GM19324 (cell line): ENCODE measurements at regions not wholly inside any gene's neighbourhood (a gene's known extent, or its start where the extent isn't known, plus 50 kb on each side); places are given as distances from the start of the nearest gene placed in this dataset.
A peak's percentile ranks its signal among the peaks of the same experiment; 100 is the strongest.

Experiments used
- ATAC-seq: cut with Tn5 transposase; IDR thresholded peaks from one replicate; pipeline ENCODE4 v1.9.1; 2021; ENCODE audit warnings: mild to moderate bottlenecking, moderate library complexity; ENCODE audit not compliant: unreplicated experiment, low FRiP score

DNA sequence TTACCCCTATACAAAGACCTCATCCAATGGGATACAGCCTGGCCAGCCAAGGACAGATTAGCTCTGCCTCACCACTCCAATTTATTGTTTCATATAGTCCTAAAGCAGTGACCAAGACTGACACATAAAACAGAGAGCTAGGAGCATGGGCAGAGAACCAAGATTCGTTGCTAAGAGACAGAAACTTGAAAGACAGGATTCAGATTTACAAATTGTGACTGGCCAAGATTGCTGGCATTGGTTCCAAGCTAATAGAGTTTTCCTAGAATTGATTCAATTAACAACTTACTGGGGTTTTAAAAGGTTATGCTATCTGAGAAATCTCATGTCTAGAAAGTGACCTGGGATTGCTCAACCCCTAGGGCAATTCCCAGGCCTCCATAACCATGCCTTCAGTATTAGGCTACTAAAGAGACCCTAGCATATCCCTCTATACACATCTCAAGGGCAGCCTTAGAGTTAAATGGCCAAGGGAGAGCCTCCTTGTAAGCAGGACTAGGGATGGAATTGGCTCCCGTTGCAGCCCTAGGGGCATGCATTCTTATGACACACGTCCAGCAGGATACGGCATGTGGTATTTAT lies 75.6 kb downstream of the ICOS start:
- no peak for ATAC-seq

DNA sequence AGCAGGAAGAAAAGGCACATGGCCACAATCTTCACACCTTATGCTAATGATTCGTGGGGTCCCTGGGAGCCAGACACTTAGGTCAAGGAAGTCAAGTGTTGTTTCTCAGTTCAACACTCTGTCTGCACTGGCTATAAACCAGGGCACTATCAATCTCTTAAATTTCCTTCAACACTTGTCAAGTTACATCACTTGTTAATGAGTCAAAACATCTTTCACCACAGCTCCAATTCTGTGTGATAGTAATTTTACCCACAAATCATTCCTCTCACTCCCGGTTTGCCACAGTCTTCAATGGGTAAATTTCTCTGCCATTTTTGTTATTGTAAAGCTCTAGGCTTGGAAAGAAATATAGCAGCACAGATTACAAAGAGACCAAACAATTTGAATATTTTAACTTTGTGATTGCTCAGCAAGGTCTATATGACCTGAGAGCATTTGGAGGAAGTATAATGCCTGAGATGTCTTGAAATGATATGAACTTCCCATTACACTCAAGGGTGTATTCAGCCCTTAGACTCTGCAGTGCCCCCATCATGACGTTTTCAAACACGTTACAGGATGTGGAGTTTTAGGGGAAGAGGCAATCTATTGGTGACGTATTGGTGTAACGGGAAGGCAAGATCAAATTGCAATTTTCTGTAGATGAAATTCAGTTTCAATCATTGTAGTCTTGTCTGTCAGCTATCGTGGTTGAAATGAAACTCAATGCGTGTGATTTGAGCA lies 78.7 kb downstream of the ICOS start:
- ATAC-seq, result no peak

DNA sequence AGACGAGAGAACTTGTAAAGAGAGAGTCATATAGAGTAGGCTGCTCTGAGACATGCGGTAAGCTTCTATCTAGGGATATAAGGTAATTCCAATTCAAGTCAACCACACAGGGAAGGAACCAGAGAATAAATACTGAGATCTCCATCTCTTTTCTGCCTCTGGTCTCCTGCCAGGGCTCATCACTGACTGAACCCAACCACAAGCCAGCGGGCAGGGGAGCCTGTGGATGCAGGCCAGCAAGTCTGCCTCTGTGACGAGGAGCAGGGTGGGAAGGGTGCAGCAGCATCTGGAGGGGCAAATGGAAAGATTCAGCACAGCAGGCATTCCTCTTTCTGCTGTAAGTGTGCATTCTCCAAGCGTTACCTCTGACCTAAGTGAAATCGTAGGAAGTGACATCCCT lies 82.2 kb downstream of the ICOS start:
- no peak for ATAC-seq

DNA sequence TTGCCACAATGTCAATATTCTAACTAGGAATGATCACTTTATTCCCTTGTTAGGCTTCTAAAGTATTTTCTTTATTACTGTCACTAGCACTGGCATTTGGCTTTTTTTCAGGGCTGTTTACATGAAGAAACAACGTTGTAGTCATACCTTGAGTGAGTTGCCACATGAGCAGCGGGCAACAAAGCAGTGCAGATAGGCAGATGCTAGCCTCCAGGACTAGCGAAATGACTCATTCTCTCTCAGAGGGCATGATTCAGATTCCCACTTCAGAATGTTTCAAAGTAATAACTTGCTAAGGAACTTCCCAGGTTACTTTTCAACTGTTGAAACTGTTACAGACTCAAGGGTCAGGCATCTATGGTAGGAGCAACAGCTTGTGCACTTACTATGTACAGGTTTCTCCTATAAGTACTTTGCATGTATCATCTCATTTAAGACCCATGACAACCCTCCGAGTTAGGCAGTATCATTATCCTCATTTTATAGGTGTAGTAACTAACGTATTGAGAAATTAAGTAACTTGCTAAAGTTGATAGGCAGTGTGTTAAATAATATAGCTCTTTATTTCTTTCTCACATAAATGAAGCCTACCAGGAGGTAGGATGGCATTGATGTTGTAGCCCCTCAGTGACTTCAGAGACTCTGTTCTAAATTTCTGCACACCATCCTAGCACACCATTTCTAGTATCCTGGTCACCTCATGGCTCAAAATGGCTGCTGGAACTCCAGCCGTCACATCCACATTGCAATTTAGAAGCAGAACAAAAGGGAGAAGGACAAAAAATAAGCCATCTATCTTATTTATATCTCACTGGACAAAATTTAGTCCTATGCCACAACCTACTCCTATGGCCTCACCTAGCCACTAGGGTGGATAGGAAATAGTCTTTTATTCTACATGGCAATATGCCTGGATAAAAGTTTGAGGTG lies 83.3 kb downstream of the ICOS start:
- ATAC-seq, result peak; percentile 63

DNA sequence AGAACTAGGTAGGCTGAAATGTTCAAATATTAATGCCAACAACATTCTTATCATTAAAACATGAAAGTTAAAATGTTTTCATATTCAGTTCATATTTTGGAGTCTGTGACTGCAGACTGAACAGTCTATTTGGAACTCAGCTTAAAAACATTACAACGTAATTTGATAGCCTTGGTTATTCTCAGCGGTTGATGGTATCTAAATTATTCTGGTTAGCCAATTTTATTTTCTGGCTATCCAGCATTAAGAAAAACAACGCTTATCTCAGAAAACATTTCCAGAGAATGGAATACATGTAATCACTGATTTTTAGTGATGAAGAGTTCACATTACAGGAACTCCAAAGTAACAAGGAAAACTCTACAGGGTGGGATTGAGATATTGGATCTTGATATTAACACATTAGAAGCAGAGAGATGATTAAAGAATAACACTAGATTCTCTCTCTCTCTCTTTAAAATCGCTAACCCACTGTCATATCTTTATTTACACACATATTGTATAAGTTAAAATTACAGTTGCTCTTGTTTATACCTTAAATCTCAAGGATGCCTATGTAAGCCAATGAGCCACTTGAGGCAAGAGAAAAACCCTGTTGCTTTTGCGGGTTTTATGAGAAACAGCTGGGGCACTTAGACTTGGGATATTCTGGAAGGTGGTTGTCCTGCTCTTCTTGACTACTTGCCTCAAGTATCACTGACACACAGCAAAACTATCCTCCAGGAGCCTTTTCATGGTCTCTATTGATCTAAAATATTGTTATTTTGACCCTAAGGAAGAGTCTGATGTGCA lies 84.9 kb downstream of the ICOS start:
- ATAC-seq, result no peak

DNA sequence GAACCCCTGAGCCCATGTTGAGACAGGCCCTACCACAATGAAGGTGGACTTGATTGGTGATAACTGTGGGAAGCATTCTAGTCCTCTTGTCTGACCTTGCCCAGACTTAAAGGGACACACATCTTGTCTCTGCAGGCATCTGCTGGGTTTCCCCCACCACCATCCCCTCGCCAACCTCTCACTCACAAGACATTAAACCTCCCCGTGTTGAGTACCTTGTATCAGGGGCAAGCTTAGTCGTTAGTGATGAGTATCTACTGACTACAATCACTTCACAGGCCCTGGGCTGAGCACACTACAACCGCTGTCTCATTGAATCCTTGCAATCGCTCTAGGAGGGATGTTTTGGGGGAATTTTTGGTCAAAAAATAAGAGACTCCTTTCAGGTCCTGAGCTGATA lies 86.0 kb downstream of the ICOS start:
- no peak for ATAC-seq

DNA sequence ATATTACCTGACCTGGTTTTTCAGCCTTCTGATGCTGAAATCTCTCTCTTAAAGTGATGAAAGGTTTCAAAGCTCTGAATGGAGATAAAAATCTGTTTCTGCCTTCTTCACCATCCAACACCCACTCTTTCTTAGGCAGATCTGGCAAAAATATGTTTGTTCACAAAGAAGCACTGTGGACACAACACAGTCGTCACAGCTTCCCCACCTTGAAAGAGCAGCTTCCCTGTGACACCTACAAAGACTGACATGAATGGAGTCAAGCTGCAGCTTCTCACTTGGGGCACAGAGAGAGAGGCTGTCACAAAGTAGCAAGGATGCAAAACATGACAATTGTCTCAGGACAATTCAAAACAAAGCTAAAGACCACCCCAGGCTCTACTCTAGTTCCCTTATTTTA lies 86.5 kb downstream of the ICOS start:
- no peak for ATAC-seq

DNA sequence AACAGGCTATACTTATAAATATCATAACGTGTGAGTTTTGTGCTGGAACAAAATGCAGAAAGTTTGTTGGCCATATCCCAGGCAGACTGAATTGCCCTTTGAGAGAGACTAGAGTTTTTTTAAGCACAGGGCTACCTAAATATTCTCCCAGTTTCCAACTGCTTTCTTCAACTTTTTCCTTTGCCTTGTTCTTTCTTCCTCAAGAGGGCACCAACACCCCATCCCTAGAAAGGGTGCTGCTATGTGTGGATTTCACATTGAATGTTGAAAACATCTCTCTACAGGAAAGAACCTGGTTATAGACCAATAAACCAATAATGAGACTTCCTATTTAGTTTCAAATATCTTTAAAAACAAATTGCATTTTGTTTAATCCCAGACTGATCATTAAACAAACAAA lies 87.9 kb downstream of the ICOS start:
- no peak for ATAC-seq

DNA sequence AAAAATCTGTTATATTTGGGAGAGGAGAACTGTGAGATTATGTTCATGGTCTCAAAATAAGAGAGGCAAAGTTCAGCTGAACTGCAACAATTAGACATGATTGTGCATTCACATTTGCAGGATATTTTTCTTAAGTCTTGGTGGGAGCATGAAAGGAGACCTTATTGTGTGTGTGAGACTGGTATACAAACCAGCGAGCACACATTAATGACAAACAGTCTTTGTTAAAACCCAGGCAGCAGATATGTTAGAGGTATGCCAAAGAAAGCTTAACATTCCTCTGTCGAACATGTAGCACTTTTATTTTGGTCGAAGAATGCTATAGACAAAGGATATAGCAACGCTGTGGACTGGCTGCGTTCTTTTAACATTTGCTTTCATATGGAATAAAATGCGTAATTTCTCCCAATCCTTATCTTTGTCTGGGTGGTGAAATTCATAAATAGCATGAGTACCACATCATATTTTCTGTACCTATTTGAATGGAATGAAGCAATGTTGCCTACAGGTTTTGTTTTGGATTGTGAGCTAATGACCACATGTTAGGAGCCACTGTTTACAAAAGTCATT lies 88.4 kb downstream of the ICOS start:
- ATAC-seq, result no peak

DNA sequence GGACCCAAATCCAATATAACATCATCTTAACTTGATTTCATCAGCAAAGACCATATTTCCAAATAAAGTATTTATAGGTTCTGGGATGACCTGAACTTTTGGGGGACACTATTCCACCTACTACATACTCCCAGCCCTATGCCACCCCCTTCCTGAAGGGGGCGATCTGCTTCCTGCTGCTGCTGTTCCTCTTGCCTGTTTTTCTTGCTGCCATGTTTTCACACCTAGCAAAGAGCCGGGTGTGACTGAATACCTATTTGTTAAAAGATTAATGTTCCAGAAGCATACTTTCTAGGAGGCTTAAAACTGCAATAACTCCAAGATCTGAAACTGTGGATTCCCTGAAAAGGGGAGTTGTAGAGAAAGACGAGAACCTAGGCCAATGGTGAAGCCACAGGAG lies 89.7 kb downstream of the ICOS start:
- no peak for ATAC-seq

DNA sequence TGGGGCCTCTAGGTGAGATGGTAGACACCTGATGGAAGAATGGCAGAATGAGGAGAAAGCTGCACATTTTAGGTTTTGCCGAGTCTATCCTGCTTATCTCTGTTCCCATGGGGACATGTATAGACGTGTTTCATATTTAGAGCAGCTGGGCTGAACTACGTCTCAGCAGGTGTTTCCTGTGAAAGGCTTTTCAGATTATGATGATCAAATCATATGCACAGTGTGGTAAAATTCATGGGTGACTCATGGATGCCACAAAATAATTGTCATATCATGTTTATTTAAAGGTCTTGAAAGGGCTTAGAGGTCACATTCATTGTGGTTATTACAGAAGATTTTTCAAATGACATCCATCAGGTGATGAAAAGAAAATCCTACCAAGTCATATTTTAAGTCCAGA lies 90.5 kb downstream of the ICOS start:
- peak; percentile 90 for ATAC-seq

DNA sequence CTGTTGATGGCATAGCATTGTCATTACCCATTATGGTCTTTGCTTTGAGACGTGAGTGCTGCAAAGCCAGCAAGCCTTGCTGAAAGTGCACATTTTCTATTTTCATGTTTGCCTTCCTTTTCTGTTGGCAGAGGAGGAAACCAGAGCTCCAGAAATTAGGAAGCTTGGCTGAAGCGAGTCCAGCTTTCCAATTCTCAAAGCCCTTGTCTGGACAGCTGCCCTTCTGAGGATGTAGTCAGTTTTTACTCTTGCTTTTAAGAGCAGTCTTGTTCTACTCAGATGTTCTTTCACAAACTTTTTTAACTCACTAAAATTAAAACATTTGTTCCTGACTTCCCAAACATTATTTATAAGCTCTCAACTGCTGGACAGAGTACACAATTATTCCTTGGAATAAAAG lies 93.8 kb downstream of the ICOS start:
- no peak for ATAC-seq

DNA sequence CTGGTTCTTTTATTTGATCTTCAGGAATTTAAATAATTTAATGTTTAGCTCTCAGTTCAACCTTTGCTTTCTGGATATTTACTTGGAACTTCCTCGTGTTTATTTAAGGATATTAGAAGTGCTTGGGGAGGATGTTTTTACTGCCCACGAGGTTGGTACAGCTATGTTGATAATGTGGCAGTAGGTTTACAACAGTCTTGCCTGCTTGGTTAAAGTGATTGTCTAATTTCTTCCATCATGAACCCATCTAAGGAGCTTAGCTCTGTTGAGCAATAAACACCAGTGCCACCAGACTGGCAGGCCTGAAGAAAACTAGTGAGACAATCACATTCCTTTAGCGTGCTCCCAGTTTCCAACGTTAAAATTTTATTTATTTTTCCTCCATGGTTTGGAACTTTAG lies 94.5 kb downstream of the ICOS start:
- ATAC-seq, result no peak

DNA sequence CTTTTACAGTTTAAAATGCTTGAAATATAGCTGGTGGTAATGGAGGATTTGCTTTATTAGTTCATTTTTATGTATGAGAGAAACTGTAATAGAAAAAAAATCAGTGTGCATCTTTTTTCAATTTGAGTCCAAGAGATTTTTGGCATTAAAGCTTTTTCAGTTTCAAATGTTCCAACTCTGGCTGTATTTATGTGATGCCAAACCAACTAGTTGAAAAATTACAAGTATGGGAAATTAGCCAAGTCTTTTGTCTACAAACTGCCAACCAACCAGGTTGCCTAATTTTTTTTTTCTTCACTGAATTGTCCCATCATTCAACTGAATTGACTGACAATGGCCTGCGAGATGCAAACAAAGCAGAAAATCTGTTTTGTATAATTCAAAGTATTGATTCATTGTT lies 95.7 kb downstream of the ICOS start:
- ATAC-seq, result no peak

DNA sequence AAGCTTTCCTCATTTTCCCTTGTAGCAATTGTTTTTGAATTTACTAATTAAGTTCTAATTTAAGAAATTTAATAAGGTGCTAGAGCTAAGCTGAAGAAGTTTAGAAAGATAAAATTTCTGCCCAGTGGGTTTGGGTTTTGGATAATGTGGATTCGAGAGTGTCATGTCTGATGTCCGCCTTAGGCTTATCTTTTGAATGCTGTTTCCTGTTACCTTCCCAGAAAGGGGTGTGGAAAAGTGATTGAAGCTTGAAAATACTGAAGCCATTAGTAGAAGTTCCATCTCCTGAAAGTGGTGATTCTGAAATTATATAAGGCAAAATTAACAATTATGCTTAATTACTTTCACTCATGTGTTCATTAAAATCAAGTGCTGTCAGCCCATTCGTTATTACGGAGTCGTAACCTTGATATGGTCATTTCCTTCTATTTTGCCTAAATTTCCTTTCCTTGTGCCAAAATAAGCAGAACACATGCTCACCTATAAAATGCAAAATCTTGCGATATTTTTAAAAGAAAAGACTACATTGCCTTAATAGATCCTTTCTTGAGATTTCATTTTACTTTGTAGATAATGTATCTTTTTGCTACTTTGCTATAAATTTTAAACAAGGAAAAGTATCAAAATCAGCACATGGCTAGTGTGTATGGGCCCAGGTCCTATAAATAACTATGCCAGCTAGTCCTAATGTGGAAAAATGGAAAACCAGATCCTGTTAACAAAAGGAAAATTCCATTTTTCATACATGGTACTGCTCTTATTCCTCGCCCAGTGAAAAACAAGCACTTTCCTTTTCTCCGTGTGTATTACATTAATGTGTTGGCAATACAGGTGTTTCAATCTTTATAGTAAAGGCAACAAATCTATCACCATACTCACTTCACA lies 97.3 kb downstream of the ICOS start:
- no peak for ATAC-seq

DNA sequence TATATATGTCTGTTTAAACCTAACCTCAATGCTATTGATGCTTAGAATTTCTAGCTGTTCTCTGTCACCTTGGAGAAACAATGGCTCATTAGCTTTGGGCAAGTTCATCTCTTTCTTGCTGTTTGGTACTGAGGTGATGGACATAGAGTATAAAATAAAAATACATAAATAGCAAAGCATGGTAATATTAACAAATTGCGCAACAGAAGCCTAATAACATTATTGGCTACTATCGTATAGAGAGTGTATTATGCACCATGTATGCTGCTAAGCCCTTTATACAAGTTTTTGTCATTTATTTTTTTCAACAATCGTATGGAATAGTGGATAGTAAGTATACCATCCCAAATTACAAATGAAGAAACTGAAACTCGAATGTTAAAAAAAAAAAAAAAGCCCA lies 100.1 kb downstream of the ICOS start:
- no peak for ATAC-seq

DNA sequence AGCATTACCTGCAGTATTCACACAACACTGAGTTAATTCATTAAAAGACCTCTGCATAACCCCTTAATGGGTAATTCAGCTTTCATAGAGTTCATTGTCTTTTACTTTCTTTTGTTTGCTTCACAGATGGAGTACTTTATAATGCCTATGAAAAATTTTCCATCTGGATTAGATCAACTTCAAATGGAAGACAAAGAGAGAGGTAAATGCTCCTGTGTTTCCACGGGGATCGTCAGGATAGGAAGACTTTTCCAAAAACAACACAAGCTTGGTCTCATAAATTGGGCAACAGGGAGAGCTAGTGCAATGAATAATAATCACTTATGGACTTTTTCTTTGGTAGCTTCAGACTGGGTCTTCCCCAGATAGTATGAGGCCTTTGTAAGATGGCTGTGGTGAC lies 100.7 kb downstream of the ICOS start:
- ATAC-seq, result no peak

DNA sequence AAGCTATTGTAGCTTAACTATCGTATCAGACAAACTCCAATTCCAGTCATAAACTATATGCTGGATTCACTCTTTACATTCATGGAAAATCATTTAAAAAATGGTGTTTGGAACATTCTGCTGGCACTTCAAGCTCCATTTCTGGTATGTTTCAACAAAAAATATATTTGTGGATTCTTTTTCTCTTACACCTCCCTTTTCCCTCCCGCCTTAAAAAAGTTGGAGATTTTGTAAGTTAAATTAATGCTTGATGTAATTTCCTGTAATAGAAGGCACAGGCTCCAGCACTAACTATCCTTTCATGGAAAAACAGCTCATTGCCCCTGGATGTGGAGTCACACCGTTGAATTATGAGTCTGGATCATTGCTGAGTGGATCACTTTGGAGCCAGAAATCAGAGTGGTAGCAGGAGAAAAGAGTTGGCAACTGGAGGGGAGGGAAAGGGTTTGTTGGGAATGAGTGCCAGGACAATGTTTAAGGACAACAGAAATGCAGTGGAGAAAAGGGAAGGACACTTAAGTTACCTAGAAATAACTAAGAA lies 102.8 kb downstream of the ICOS start:
- no peak for ATAC-seq

DNA sequence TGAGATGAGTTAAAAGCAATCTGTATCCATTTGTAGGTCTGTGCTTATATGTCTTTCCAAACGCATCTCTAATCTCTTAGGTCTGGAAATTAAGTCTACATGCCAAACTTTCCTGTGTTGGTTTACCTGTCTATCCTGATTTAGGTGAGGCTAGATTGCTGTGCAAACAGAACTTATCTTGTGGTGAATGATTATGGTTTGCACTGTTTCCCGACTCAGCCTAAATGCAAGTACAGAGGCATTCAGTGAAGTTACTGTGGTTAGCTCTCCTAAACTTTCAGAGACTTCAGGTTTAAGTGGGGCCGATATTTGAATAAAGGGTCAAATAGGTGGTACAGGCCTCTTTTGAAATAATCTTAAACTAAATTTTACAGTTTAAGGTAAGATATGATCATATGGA lies 103.5 kb downstream of the ICOS start:
- no peak for ATAC-seq
